Karpas-422 (cell line): ENCODE measurements at regions not wholly inside any gene's neighbourhood (a gene's known extent, or its start where the extent isn't known, plus 50 kb on each side); places are given as distances from the start of the nearest gene placed in this dataset.

Source experiments
- DNase-seq: peaks from one replicate; pipeline ENCODE4 v3.0.0-alpha.2; 2015
- H2AFZ ChIP-seq: fragments of 200-600 bp; sonication (generic); 2 replicates; pipeline ENCODE4 v1.6.1; 2014; ENCODE audit warnings: antibody characterized with exemption, low read length, mixed read lengths
- H3K27ac ChIP-seq: fragments of 200-600 bp; sonication (generic); 2 replicates; pipeline ENCODE4 v1.5.1; 2014; ENCODE audit warnings: mild to moderate bottlenecking, low read length, moderate library complexity
- H3K27me3 ChIP-seq: fragments of 200-600 bp; sonication (generic); 2 replicates; pipeline ENCODE4 v1.6.1; 2014; ENCODE audit warnings: low read length, mixed read lengths
- H3K36me3 ChIP-seq: fragments of 200-600 bp; sonication (generic); 2 replicates; pipeline ENCODE4 v1.6.1; 2014; ENCODE audit warnings: low read length, mixed read lengths; ENCODE audit not compliant: insufficient read depth
- H3K4me1 ChIP-seq: fragments of 200-600 bp; sonication (generic); 2 replicates; pipeline ENCODE4 v1.6.1; 2014; ENCODE audit warnings: mild to moderate bottlenecking, low read length, mixed read lengths
- H3K4me2 ChIP-seq: fragments of 200-600 bp; sonication (generic); 2 replicates; pipeline ENCODE4 v1.6.1; 2014; ENCODE audit warnings: low read length, low read depth, mild to moderate bottlenecking; ENCODE audit not compliant: poor library complexity, severe bottlenecking
- H3K4me3 ChIP-seq: fragments of 200-600 bp; sonication (generic); 2 replicates; pipeline ENCODE4 v1.5.1; 2014; ENCODE audit warnings: mild to moderate bottlenecking, antibody characterized with exemption, low read length, mixed read lengths
- H3K79me2 ChIP-seq: fragments of 200-600 bp; sonication (generic); 2 replicates; pipeline ENCODE4 v1.6.1; 2014; ENCODE audit warnings: mild to moderate bottlenecking, low read length, mixed read lengths
- H3K9ac ChIP-seq: fragments of 200-600 bp; sonication (generic); 2 replicates; pipeline ENCODE4 v1.6.0; 2014; ENCODE audit warnings: low read length
- H3K9me2 ChIP-seq: fragments of 200-600 bp; sonication (generic), shearing (Covaris generic); replicated peaks from 2 replicates; pipeline ENCODE4 v1.6.0; 2014; ENCODE audit warnings: mild to moderate bottlenecking, low read length, moderate library complexity; ENCODE audit not compliant: insufficient read depth
- H3K9me3 ChIP-seq: fragments of 300-700, 200-600 bp; sonication (generic); 2 replicates; pipeline ENCODE4 v1.6.1; 2014; ENCODE audit warnings: low read length, mixed read lengths
- H4K20me1 ChIP-seq: fragments of 200-600 bp; sonication (generic); 2 replicates; pipeline ENCODE4 v1.6.1; 2014; ENCODE audit warnings: mild to moderate bottlenecking, antibody characterized with exemption, low read length, low read depth; ENCODE audit not compliant: insufficient read depth

DNA sequence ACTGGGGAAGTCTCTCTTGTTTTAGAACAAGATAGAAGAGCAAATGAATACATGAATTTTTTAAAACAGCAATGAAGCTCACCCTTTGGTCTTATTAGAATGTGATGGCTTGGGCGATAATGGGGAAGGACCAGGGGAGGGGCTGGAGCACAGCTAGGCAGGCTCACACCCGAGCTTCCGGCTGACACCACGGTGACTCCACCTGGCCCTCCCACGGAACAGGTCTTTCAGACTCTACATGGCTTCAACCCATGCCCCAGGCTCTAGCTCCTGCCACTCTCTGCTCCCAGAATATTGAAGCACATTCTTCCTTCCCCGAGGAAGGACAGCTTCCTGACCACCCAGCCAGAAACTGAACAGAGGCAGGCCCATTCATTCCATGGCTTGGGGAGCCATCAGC, 127.5 kb upstream of the AGAP1 start:
- H3K79me2 ChIP-seq, result no peaks in the 10 kb centered on the region
- DNase-seq, result no peak
- no peak overlapping the region for H3K27ac ChIP-seq
- H3K4me1 ChIP-seq, result no peaks in the 10 kb centered on the region
- no peaks in the 10 kb centered on the region for H3K9me2 ChIP-seq
- no peaks in the 10 kb centered on the region for H3K36me3 ChIP-seq
- H3K4me3 ChIP-seq, result no peak overlapping the region
- H3K9ac ChIP-seq, result no peak overlapping the region
- no peak overlapping the region for H3K4me2 ChIP-seq
- no peaks in the 10 kb centered on the region for H4K20me1 ChIP-seq
- H3K27me3 ChIP-seq, result no peaks in the 10 kb centered on the region
- no peak overlapping the region for H2AFZ ChIP-seq
- no peaks in the 10 kb centered on the region for H3K9me3 ChIP-seq

DNA sequence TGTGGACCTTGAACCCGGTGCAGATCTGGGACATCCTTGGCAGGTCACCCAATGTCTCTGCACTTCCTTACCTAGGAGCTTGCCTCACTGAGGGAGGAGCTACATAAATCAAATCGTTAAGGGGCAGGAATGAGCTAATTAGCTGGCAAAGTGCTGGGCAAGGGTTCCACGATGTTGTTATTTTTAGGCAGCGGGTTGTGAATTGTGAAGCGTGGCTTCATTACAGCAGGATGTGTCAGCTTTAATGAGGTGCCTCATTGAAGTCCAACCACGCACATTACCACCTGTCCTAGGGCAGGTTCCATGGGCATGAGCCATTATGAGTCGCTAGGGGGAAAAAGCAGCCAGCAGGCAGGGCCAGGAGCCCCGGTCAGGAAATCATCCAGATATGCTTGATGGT, 127.0 kb upstream of the AGAP1 start:
- no peaks in the 10 kb centered on the region for H3K36me3 ChIP-seq
- H3K4me3 ChIP-seq, result no peak overlapping the region
- H3K27me3 ChIP-seq, result no peaks in the 10 kb centered on the region
- no peaks in the 10 kb centered on the region for H3K79me2 ChIP-seq
- no peak overlapping the region for H2AFZ ChIP-seq
- H3K4me2 ChIP-seq, result no peak overlapping the region
- H4K20me1 ChIP-seq, result no peaks in the 10 kb centered on the region
- DNase-seq, result no peak
- no peak overlapping the region for H3K9ac ChIP-seq
- no peak overlapping the region for H3K27ac ChIP-seq
- no peaks in the 10 kb centered on the region for H3K9me2 ChIP-seq
- no peaks in the 10 kb centered on the region for H3K4me1 ChIP-seq
- H3K9me3 ChIP-seq, result no peaks in the 10 kb centered on the region

DNA sequence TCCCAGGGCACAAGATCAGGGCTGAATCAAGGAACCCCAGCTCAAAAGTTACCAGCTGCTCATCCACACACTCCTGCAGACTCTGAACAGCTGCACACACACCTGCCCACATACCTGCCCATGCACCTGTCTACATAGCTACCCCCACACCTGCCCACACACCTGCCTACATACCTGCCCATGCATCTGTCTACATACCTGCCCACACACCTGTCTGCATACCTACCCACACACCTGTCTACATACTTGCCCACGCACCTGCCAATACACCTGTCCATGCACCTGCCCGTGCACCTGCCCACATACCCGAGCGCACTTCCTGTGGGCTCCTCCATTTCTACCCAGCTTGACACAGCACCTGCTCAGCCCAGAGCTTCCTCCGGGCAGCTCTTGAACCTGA, 122.8 kb upstream of the AGAP1 start:
- no peaks in the 10 kb centered on the region for H4K20me1 ChIP-seq

DNA sequence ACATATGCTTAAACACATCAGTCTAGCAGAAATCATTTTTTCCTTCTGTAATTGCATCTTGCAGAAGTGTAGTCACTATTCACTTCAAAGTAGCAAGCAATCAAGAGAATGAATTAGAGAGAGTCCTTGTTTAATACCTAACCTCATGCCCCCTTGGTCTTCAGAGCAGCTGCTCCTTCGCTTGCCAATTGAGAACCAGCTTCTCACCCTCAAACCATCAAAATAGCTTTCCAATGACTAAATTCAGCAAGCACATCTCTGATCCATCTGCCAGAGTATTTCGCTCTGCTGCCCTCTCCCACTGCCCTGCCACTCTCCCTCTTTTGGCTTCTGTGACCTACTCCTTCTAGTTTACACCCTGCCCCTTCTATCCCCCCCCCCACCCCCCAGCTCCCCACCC, 120.7 kb upstream of the AGAP1 start:
- H3K27me3 ChIP-seq, result no peaks in the 10 kb centered on the region
- no peaks in the 10 kb centered on the region for H3K9me2 ChIP-seq
- no peak overlapping the region for H3K4me3 ChIP-seq
- no peaks in the 10 kb centered on the region for H3K9me3 ChIP-seq
- H3K36me3 ChIP-seq, result no peaks in the 10 kb centered on the region
- no peak overlapping the region for H2AFZ ChIP-seq
- DNase-seq, result no peak
- H3K79me2 ChIP-seq, result no peaks in the 10 kb centered on the region
- no peak overlapping the region for H3K27ac ChIP-seq
- no peaks in the 10 kb centered on the region for H3K4me1 ChIP-seq
- no peak overlapping the region for H3K9ac ChIP-seq
- H3K4me2 ChIP-seq, result no peak overlapping the region
- H4K20me1 ChIP-seq, result no peaks in the 10 kb centered on the region

More for the DNA sequence above, 122.8 kb upstream of the AGAP1 start:
- no peaks in the 10 kb centered on the region for H3K27me3 ChIP-seq
- H3K36me3 ChIP-seq, result no peaks in the 10 kb centered on the region
- H3K4me3 ChIP-seq, result no peak overlapping the region
- no peak overlapping the region for H2AFZ ChIP-seq
- H3K4me2 ChIP-seq, result no peak overlapping the region
- H3K4me1 ChIP-seq, result no peaks in the 10 kb centered on the region
- no peaks in the 10 kb centered on the region for H3K9me3 ChIP-seq
- no peak overlapping the region for H3K9ac ChIP-seq
- no peaks in the 10 kb centered on the region for H3K9me2 ChIP-seq
- H3K79me2 ChIP-seq, result no peaks in the 10 kb centered on the region
- no peak overlapping the region for H3K27ac ChIP-seq
- DNase-seq, result no peak

DNA sequence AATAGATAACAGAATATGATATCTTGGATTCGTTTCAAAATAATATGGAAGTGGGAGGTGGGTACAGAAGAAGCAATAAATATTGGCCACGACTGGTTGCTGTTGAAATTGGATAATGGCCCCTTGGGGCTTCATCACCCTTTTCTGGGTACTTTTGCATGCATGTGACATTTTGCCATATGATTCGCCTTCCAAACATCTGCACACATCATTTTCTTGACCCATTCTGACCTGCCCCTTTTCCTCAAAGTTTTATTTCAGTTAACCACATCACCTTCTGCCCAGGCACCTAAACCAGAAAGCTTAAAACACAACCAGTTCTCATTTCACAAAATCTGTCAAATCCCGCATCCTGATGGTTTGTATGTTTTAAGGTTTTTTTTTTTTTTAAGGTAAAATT, 116.7 kb upstream of the AGAP1 start:
- DNase-seq, result no peak
- Histone ChIP-seq H3K79me2 (no peaks in the 10 kb centered on the region), H3K36me3 (no peaks in the 10 kb centered on the region), H3K4me2 (no peak overlapping the region), H3K9me3 (no peaks in the 10 kb centered on the region), H3K4me3 (no peak overlapping the region), H3K4me1 (no peaks in the 10 kb centered on the region), H3K27ac (no peak overlapping the region), H4K20me1 (no peaks in the 10 kb centered on the region), H3K9ac (no peak overlapping the region), H2AFZ (no peak overlapping the region), H3K27me3 (no peaks in the 10 kb centered on the region), H3K9me2 (no peaks in the 10 kb centered on the region)

DNA sequence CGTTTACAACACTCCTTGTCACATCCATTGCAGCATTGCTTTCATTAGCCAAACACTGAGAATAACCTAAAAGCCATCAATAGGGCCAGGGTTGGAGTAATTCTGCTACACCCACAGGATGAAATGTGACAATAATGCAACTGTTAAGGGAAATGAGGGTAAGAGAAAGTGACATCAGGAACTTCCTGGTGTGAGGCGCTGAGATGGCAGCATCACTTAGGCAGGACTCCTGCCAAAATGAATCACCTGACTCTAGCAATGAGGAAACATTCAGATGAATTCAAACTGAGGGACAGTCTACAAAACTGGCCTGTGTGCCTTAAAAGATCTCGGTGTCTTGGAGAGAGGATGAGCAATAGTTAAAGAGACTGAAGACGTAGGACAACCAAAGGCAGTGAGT, 115.6 kb upstream of the AGAP1 start:
- DNase-seq, result no peak
- no peaks in the 10 kb centered on the region for H3K4me1 ChIP-seq
- no peak overlapping the region for H3K4me3 ChIP-seq
- H3K27ac ChIP-seq, result no peak overlapping the region
- H2AFZ ChIP-seq, result no peak overlapping the region
- H3K36me3 ChIP-seq, result no peaks in the 10 kb centered on the region
- H3K27me3 ChIP-seq, result no peaks in the 10 kb centered on the region
- H3K9me2 ChIP-seq, result no peaks in the 10 kb centered on the region
- H3K79me2 ChIP-seq, result no peaks in the 10 kb centered on the region
- H4K20me1 ChIP-seq, result no peaks in the 10 kb centered on the region
- no peak overlapping the region for H3K9ac ChIP-seq
- no peaks in the 10 kb centered on the region for H3K9me3 ChIP-seq
- H3K4me2 ChIP-seq, result no peak overlapping the region

DNA sequence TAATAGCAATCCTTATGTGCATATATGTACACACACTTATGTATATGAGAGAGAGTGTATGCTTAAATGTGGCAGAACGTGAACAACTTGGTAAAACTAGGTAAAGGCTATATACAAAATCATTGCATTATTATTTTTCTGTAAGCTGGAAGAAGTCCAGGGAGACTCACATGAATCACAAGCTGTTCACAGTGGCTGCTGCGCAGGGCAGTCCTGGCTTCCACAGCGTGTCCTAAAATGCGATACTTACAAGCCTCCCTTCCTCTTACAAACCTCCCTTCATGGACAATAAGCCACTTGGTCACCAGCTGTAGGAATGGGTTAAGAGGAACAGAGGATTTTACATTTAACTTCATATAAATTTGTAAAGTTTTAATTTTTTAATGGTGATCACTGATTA, 114.9 kb upstream of the AGAP1 start:
- Histone ChIP-seq H3K9me2 (no peaks in the 10 kb centered on the region), H3K9ac (no peak overlapping the region), H2AFZ (no peak overlapping the region), H3K9me3 (no peaks in the 10 kb centered on the region), H3K79me2 (no peaks in the 10 kb centered on the region), H3K27ac (no peak overlapping the region), H3K4me1 (no peaks in the 10 kb centered on the region), H3K4me2 (no peak overlapping the region), H4K20me1 (no peaks in the 10 kb centered on the region), H3K27me3 (no peaks in the 10 kb centered on the region), H3K4me3 (no peak overlapping the region), H3K36me3 (no peaks in the 10 kb centered on the region)
- no peak for DNase-seq

DNA sequence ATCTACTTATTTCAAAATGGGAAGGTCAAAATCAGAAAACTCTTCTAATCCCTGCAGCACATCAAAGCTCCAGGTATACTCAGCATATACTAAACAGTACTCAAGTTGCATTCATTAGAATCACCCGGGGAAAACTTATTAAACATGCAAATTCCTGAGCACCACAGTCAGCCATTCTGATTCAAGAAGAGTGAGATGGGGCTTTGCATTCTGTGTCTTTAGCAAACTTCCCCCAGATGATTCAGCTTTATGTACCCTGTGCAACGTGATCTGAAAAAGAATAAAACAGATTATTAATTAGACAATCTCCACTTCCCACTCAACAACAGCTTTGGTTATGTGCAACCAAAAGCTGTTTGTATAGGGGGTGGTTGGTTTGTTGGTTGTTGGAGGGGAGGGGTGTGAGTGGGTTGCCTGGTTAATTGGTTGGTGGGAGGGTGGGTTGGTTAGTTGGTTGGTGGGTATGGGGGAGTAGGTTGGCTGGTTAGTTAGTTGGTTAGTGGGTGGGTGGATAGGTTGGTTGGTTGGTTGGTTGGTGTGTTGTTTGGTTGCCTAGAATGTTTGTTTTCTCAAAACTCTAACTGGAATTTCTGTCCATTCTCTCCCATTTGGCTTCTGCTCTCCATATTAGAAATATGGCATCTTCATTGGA, 112.5 kb upstream of the AGAP1 start:
- Histone ChIP-seq H3K36me3 (no peaks in the 10 kb centered on the region), H3K9ac (no peak overlapping the region), H3K27me3 (no peaks in the 10 kb centered on the region), H3K9me2 (no peaks in the 10 kb centered on the region), H3K27ac (no peak overlapping the region), H2AFZ (no peak overlapping the region), H4K20me1 (no peaks in the 10 kb centered on the region), H3K4me1 (no peaks in the 10 kb centered on the region), H3K4me2 (no peak overlapping the region), H3K4me3 (no peak overlapping the region), H3K79me2 (no peaks in the 10 kb centered on the region), H3K9me3 (no peaks in the 10 kb centered on the region)
- DNase-seq, result no peak

DNA sequence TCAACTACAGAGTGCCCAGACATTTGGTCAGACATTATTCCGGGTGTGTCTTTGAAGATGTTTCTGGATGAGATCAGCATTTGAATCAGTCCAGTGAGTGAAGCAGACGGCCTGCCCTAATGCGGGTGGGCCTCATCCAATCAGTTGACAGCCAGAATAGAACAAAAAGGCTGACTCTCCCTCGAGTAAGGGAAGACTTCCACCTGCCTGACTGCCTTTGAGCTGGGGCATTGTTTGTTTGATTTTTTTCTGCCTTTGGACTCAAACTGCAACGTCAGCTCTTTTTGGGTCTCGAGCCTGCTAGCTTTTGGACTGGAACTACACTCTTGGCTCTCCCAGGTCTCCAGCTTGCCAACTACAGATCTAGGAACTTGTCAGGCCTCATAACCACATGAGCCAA, 111.7 kb upstream of the AGAP1 start:
- no peaks in the 10 kb centered on the region for H3K27me3 ChIP-seq
- no peaks in the 10 kb centered on the region for H3K79me2 ChIP-seq
- H4K20me1 ChIP-seq, result no peaks in the 10 kb centered on the region
- no peak overlapping the region for H3K27ac ChIP-seq
- no peaks in the 10 kb centered on the region for H3K4me1 ChIP-seq
- H3K4me2 ChIP-seq, result no peak overlapping the region
- no peak overlapping the region for H3K9ac ChIP-seq
- H3K9me2 ChIP-seq, result no peaks in the 10 kb centered on the region
- DNase-seq, result no peak
- H3K36me3 ChIP-seq, result no peaks in the 10 kb centered on the region
- no peak overlapping the region for H3K4me3 ChIP-seq
- H3K9me3 ChIP-seq, result no peaks in the 10 kb centered on the region
- H2AFZ ChIP-seq, result no peak overlapping the region
